ENCODE measurements at regions not wholly inside any gene's neighbourhood (a gene's known extent, or its start where the extent isn't known, plus 50 kb on each side); places are given as distances from the start of the nearest gene placed in this dataset.

DNA sequence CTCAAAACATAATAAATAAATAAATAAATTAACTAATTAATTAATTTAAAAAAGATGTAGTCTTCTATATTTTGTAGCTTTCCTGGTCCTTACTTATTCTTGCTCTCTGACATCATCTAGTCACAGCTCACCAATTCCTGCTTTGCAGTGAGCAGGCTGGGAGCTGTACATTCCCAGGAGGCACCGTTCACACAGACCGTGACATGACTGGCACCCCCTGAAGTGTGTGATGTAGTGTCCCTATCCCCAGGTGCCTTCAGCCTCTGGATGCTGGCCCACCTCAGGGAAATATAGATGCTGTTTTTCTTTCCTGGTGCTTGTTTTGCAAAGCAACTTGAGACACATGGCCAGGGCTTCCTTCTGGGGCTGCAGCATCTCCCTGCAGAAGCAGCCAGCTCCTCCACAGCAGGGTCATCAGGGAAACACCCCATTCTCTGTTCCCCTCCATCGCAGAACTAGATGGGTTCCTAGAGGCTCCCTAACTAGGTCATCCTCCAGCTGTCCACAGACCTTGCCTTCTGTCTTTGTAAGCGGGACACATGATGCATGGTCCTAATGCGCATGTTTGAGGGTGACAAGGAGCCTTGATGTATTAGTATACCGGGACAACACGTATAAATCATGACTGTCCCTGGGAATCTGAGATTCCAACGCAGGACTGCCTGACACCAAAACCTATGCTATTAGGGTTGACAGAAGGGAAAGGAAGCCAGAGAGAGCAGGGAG, 76.4 kb downstream of the RHOB start:
- DNase-seq (ENCODE audit: low spot score) = no peak

- DNase-seq (ENCODE audit: low spot score) = no peak
Measured at GRCh38 chr2:20523799-20524187, 76.9 kb downstream of the RHOB start.

DNA sequence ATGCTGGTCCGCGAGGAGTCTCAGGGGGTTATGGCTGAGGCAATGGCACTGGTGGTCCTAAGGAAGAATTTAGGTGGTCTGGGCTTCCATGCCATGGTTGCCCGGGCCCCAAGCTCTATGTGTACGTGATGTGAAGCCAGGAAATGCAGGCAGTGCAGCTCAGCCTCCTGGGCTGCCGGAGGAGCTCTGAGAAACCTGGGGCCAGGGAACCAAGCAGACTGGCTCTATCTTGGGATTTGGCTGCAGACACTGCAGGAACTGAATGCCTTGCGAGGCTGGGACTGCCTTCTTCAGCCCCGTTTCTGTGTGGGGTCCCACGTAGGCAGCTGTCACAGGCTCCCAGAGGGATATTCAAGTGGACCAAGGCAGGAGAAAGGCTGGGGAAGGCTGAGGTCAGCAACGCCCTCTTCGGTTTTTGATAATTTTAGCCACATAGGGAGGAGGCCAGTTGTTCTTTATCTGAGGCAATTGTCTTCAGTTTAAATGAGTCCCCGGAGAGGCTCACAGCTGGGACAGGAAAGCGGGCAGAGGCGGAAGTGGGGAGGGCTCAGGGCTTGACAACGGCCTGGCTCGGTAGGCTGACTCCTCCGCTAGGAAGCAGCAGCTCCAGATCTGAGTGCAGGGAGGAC, 77.7 kb downstream of the RHOB start:
- DNase-seq (ENCODE audit: low spot score) = no peak

GRCh38 chr2:20525041-20526035, 78.5 kb downstream of the RHOB start:
- DNase-seq (ENCODE audit: low spot score) = no peak

GRCh38 chr2:20526160-20526559, 79.3 kb downstream of the RHOB start:
- no peak for DNase-seq (ENCODE audit: low spot score)

- DNase-seq (ENCODE audit: low spot score) = no peak
Measured at GRCh38 chr2:20526708-20527107, 79.8 kb downstream of the RHOB start.

DNA sequence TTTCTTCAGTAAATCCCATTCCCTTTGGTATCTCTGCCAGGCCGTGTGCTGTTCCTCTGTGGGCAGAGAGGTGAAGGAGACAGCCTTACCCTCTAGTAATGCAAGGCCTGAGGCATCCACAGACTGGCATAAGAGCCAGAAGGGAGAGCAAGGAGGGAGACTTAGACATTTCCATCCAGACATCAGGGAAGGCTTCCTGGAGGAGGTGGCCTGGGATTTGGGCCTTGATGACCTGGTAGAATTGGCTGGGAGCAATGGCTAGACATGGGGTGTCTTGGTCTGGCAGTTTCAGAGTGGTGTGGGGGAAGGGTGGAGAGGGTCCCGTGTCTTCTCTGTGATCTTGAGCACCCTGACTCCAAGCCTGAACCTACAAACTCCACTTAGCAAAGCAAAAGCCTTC, 81.8 kb downstream of the RHOB start:
- no peak for DNase-seq (ENCODE audit: low spot score)

DNA sequence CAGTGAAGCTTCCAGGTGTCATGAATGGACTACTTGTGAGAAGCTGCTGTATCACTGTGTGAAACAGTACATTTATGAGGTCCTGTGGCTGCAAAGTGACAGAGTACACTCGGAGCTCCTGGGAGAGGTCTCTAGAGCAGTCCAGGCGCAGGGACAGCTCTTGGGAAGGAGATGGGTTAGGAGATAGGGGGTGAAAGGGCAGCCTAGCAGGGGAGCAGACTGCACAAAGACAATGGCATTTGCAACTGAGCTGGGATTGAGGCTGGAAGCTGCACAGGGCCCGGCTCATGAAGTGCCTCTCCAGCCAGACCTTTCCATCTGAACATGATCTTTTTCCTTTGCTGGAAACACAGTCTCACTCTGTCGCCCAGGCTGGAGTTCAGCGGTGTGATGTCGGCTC, 83.6 kb downstream of the RHOB start:
- no peak for DNase-seq (ENCODE audit: low spot score)

DNA sequence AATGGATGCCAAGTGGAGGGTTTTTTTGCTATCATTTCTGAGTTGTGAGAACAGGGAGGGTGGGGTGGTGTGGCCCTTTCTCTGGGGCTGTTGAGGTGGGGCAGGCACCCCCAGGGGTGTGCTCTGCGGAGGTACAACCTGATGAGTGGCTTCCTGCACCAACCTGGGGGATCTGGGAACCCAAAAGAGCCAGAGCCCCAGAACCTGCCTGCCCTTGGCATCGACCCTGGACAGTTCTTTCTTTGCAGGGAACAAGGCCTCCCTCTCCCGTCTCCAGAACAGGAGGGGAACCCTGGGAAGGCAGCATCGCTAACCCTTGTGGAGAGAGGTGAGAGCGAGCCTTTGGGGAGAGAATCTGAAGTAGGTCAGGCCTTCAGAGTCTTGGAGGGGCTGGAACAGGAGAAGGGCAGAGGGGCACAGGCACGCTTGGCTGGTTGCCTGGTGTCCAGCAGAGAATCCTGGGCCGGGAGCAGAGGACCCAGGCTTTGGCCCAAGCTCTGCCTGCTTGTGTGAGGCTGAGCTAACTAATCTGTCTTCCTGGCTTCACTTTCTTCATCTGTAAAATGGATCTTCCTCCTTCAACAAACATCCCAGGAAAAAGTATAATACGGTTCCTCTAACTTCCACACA, 84.9 kb downstream of the RHOB start:
- no peak for DNase-seq (ENCODE audit: low spot score)

- peak; percentile 79 for DNase-seq (ENCODE audit: low spot score)
Measured at GRCh38 chr2:20532634-20533437, 86.0 kb downstream of the RHOB start.

GRCh38 chr2:20533993-20534622, 87.2 kb downstream of the RHOB start:
- no peak for DNase-seq (ENCODE audit: low spot score)

- peak; percentile 89 for DNase-seq (ENCODE audit: low spot score)
Measured at GRCh38 chr2:20534913-20535801, 88.3 kb downstream of the RHOB start.

DNA sequence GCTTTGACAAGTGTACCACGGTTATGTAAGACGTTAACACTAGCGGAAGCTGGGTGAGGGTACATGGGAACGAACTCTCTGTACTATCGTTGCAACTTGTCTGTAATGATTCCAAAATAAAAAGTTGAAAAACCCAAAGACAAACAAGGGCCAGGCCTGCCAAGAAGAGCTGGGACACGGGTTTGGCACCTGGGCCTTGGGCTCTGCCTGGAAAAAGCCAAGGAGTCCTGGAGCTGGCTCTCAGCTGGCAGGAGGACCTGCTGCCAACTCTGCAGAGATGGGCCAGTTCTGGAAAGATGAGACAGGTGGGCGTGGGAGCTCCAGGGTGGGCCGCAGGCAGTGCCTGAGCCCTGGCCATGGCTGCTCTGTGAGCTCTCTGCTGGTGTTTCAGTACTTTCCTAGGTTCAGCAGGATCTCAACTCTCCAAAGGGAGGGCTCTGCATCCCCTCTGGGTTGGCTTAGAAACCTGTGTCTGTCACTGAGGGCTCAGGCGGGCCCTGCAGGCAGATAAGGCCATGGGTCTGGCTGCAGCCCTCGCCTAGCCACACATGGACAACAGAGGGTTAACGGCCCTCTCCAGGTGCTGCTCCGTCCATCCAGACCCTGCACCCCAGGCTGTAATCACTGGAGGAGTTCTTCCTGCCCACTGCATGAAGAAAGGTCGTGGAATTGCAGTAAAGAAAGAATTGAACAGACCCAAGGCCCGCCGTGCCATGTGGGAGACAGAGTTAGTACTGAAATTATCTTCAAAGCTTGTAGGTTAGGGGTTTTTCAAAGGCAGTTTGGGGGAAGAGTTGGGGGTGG, 89.9 kb downstream of the RHOB start:
- no peak for DNase-seq (ENCODE audit: low spot score)

DNA sequence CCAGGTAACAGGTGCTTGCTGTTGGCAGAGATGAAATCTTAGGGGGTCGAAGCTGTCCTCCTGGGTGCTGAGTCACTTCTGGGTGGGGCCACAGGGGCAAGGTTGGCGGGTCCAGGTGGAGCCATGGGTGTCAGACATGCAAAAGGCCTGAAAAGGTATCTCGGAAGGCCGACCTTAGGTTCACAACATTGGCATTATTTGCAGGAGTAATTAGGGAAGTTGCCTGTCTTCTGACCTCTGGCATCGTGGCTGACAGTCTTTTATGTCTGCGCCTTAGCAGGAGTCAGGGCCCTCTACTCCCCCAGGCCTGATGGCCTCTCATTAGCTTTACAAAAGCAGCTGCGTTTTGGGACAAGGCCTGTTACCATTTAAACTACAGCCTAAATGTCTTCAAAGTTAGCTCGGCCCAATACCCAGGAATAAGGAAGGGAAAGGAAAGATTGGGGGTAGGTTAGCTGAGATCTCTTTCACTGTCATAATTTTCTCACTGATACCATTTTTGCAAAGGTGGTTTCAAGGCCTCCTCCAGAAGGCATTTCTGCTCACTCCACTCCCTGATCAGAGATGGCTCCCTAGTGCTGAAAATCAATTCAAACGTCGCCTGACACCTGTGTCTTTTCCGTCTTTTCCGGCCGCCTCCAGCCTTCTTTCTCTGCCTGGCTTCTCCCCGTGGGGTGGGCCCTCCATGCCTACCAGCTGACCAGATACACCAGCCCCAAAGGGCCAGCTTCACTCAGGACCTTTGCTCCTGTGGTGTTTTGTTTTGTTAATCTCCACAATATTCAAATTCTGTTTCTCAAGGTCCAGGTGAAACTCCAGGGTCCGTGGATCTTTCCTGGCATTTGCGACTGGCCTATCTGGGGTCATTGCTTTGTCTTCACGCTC, 90.8 kb downstream of the RHOB start:
- DNase-seq (ENCODE audit: low spot score) = no peak

DNA sequence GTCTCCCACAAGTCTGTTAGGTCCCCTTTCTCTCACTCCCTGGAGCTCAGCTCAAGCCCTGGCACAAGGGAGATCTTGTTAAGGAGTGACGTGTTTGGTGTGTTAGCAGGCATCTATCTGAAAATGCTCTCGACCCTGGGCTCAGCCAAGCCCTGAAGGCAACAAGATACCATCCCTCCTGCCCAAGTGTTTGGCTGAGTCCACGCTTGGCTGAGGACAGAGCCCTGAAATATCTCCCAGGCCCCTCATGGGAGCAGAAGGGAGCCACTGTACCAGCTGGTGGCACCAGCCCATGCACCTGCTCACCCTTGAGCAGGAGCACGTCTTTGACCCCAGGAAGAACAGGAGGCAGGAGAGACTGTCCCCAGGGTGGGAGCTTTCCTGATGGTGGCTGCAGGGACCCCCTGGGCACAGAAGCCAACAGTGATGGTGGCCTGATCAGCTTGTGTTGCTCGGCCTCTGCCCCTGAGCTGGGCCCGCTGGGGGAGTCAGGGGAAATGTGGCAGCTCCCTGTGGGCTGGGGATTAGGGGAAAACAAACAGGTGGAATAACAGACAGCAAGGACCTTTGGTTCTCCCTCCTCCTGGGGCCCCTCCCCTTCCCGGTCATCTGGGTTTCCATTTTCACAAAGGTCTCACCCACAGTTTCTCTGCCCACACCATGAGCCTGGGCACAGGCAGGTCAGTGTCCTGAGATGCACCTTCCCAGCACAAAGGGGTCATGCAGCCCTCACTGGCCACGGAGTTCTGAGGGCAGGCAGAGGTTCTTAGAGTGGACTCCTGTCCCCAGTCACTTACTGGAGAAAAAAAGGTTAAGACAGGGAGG, 91.6 kb downstream of the RHOB start:
- no peak for DNase-seq (ENCODE audit: low spot score)

DNA sequence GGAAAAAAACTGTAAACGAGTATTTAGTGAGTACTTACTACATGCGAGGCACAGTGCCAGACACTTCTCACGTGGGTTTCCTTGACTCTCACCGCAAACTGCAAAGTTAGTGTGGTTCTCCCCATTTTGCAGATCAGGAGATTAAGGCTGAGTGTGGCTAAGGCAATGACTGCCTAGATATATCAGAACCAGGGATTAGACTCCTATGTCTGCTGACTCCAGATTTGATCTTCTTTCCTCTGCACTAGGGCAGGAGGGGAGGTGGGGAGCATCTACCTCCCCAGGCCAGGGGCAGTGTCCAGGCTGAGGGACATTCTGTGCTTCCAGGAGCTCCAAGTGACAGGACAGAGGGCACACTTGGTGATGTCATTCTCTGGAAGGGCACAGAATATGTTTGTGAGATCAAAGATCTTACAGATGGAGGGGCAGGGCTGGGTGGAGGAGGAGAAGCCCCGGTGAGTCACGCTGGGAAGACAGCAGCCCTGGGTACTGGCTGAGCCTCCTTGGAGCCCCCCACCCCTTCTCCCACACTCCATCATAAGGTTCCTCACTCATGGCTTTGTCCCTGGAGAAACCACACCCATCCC, 92.4 kb downstream of the RHOB start:
- DNase-seq (ENCODE audit: low spot score) = no peak
